Kidney glomerular epithelial cell (primary cell): ENCODE measurements at regions not wholly inside any gene's neighbourhood (a gene's known extent, or its start where the extent isn't known, plus 50 kb on each side); places are given as distances from the start of the nearest gene placed in this dataset.

Source experiments
- DNase-seq: peaks from one replicate; lab custom pipeline; 2025; lab: John Stamatoyannopoulos, UW

DNA sequence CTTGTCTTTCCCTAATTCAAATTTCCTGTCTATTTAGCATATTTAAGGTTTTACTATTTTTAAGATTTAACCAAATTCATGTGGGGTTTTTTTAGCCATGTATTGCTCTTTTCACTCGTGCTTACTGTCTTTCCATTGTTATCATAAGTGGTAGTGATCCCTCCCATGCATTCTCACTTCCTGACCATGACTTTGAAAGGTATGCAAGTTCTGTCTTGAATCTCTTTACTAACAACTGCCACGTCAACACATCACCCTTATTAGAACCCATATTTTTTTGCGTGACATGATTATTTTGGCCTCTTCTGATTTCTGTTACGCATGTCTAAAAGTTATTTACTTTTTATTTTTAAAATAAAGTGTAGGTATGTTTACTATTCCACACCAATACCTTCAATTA lies 94.7 kb upstream of the CDH6 start:
- DNase-seq, result no peak

- no peak for DNase-seq
Observed at GRCh38 chr5:31097851-31098250, 95.6 kb upstream of the CDH6 start.

GRCh38 chr5:31096238-31096865 lies 97.1 kb upstream of the CDH6 start:
- DNase-seq, result peak; percentile 14

DNA sequence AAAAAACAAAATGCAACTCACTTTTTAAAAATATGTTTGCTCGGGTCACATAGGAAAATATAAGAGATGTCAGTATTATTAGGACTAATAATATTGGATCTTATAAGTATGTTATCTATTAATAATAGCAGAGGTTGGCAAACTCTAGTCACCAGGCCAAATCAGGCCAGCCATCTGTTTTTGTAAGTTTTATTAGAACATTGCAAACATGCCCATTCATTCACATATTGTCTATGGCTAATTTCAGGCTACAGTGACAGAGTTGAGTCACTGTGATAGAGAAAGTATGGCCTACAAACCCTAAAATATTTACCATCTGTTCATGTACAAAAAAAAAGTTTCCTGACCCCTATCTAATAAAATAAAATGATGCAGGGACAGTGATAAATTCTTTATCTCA lies 97.7 kb upstream of the CDH6 start:
- DNase-seq, result no peak

DNA sequence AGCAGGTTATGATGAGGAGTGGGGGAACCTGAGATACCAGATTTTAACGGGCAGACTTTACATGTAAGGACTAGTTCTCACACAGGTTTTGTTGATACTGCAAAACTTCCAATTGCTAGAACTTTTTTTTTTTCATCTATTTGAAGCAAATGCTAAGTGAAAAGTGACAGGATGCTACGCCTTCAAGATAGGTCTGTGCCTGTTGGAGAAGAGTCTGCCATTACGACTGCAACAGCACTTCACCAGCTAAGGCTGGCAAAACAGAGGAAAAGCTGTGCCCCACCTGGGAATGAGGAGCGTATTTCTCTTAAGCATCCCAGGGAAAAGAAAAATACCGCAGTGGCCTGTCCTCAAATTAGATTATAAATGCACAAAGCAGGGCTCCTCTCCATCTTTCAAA lies 102.0 kb upstream of the CDH6 start:
- no peak for DNase-seq

DNA sequence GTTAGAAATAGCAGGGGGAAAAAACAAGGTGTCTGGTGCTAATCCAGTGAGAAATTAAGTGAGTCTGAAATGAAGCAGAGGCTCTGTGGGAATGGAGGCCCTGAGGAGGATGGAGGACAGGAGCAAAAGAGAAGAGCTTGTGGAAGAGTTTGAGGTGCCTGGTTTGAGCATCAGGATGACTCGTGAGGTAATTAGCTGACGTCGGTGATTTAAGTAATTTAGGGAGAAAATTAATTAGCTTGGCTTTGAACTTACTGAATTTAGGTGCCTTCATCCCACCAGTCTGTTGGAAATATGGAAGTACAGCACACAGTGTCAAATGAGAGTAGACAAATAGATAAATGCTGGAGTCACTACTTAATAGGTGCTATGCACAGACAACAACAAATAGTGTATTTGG lies 103.0 kb upstream of the CDH6 start:
- no peak for DNase-seq

DNA sequence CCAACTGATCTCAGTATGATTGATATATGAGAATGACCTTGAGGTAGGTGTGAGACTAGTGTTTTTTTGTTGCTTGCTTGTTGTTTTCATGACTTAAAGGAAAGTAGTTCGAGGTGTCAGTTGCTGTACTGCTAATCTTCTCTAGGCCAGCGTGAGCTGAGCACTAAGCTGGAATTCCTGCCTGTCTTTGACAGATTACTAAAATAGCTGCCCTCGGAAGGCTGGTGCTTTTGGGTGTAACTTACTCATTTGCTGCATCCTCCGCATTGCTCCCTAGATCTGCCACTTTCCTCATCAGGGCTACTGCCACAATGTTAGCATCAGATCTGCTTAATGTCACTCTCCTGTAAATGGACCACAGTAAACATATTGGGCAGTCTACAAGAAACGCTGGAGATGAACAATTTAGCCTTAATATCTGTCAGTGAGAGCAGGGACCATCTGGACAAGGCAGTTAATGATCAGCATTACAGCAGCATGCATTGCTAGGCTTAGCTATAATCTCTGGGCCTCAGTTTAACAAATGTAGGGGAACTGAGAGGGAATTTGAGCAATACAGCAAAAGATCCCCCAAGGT lies 106.6 kb upstream of the CDH6 start:
- DNase-seq, result no peak

DNA sequence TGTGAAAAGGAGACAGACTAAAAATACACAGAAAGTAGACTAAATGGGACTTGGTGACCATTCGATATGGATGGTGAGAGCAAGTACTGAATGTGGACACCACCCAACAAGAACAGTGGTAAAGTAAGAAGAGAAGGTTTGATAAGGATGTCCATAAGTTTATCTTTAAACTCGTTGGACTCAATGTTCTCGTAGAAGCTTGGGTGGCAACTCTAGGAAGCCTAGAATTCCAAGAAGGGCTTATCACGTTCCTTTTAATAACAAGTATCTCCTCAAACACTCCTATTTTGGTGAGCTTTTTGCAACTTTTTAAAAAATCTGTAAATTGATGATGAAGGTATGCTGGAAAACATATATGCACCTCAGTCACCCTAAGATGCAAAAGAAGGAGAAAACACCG lies 108.6 kb upstream of the CDH6 start:
- no peak for DNase-seq

- no peak for DNase-seq
Observed at GRCh38 chr5:31083364-31083763, 110.1 kb upstream of the CDH6 start.

DNA sequence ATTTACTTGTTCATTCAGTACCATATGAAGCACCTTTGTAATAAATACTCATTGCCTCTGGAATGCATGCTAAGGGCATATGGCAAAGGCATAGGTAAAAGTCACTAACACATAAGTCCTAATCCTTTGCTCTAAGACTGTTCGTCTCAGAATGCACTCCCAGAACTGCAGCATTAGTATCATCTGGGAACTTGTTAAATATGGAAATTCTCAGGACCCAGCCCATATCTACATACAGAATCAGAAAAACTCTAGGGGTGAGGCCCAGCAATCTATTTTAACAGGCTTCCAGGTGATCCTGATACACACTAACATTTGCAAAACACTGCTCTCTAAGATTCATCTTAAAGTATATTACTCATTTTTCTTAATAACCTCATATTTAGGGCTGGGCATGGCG lies 113.8 kb upstream of the CDH6 start:
- no peak for DNase-seq

DNA sequence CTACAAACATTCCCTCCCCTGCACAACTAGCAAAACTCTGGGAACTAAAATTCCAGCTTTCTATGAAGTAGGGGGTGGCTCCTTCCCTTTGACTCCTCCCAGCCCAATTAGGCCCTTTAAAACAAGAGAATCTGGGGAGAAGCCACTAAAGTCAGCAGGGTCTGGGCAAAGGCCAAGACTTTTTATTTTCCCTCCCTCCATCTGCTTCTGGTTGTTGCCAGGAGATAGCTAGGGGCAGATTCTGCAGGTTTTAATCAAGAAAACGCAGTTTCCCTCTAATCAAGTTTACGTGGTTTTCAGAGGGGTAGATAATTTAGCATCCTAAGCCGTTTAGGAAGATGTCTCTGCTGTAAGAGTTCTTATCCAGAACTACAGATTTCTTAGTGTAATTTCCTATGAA lies 114.5 kb upstream of the CDH6 start:
- DNase-seq, result no peak

DNA sequence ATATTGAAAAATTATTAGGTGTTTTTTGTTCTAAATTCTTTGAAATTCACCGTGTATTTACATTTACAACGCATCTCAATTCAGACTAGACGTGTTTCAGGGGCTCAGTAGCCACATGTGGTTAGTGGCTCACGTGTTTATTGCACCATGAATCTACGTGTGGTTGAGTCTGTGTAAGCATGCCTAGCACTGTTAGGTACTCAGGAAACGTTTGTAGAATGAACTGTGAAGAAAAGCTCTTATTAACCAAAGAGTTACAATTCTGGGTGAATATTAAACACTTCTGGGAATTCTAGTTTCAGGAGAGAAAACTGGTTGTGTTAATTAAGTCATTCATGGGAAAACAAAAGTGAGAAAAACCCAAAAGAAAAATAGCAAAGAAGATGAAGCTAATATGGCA lies 117.5 kb upstream of the CDH6 start:
- no peak for DNase-seq

DNA sequence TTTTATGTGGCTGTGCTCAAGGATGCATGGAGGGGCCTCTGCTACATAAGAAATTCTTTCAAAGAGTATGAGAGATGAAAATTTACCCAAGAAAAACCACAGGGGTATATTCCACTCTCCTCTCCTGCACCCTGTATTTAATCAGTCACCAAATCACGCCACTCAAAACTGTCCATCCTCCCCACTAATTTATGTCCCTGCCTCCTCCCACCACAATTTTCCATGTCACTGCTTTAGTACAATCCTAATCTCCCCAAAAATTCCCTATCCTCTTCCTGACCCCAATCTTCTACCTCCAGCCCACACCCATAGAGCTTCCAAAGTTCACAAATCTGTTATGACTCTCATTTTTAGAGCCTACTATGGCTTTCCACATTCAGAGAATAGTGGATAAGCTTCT lies 125.2 kb upstream of the CDH6 start:
- DNase-seq, result no peak

GRCh38 chr5:31066655-31067328 lies 126.7 kb upstream of the CDH6 start:
- peak; percentile 90 for DNase-seq

GRCh38 chr5:31064215-31064614 lies 129.3 kb upstream of the CDH6 start:
- DNase-seq, result no peak

- no peak for DNase-seq
Observed at GRCh38 chr5:31062902-31063580, 130.4 kb upstream of the CDH6 start.

DNA sequence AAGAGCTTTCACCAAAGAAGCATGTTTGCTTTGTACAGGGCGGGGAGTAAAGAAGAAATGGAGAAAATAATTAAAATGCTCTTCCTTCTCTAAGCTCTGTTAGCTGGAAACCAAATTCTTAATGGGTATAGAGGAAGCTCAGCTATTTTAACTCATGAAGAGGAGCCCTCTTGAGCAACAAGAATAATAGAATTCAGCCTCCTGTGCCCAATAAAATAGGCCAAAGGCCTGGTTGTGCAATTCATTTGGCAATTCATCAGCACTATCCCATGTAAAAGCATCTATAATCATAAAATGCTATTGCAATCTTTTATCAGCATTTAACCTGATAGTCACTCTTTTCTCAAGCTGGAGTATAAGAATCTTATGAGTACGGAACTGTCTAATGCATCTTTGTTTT lies 133.6 kb upstream of the CDH6 start:
- DNase-seq, result no peak

DNA sequence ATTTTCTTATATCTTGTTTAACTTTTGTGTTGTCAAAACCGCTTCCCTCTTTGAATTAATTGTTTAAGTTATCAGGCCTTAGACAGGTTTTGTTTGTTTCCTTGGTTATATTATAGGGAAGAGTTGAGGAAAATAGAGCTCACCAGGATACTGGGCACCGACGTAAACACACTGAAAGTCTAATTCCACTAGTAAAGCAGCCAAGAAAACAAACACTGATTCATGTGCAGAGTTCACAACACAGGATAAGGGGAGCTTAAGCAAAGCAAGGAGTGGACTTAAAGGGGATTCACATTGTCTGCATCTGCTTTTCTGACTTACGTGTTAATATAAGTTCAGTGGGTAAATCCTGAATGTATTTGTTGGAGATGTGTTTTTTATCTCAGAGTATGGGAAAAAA lies 139.0 kb upstream of the CDH6 start:
- no peak for DNase-seq

- no peak for DNase-seq
Observed at GRCh38 chr5:31052937-31053658, 140.4 kb upstream of the CDH6 start.

GRCh38 chr5:31051316-31051715 lies 142.2 kb upstream of the CDH6 start:
- DNase-seq, result no peak

DNA sequence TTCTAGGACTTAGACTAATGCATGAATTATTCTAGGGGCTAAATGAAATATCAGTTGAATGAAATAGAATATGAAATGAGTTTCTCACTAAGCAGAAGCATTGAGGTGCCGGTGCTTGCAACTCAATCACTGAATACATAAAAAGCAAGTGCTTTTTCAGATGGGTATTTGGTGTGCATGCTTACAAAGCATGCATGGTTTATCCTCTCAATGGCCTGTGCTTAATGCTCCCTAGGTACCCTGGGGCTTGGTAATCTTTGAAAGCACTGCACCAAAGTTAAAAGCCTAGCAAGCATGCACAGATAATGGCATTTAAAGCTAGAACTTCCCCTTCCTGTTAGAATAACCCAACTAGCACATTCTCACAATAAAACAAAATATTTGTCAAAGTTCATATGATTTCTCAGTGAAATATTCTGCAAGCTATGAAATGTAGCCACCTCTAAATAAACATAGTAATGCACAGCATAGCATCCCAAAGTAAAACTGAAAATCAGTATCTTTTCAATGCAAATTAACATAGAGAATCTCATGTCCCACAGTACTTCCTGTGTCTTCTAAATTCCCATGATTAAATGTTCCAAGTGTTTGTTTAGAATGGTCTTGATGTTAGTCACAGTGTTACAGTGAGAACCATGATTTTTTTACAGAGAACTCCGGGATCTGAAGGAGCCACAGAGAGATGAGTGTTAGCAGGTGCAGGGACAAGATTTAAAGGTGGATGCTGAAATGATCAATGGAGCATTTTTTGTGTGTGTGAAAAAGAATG lies 143.4 kb upstream of the CDH6 start:
- DNase-seq, result no peak

GRCh38 chr5:31049461-31049860 lies 144.0 kb upstream of the CDH6 start:
- DNase-seq, result no peak
